NB4 (cell line): ENCODE measurements at regions not wholly inside any gene's neighbourhood (a gene's known extent, or its start where the extent isn't known, plus 50 kb on each side); places are given as distances from the start of the nearest gene placed in this dataset.

Experiments
- CTCF ChIP-seq: IDR thresholded peaks from one replicate; pipeline ENCODE4 v1.5.1; 2012; ENCODE audit warnings: low read depth, low read length
- MAX ChIP-seq: IDR thresholded peaks from 2 replicates; pipeline ENCODE4 v1.6.1; 2011; ENCODE audit warnings: low read depth, low read length
- POLR2A ChIP-seq: IDR thresholded peaks from 2 replicates; pipeline ENCODE4 v1.6.1; 2011; ENCODE audit warnings: mild to moderate bottlenecking; ENCODE audit not compliant: insufficient read length; ENCODE audit errors: extremely low read depth

- TF ChIP-seq CTCF (no peak), POLR2A (no peak), MAX (no peak)
Observed at GRCh38 chr11:23099256-23099655, 239.0 kb upstream of the CCDC179 start.
